LNCAP (cell line): ENCODE measurements at regions not wholly inside any gene's neighbourhood (a gene's known extent, or its start where the extent isn't known, plus 50 kb on each side); places are given as distances from the start of the nearest gene placed in this dataset.

ENCODE experiments used
- CTCF ChIP-seq: fragments of 450-650 bp; IDR thresholded peaks from 2 replicates; pipeline ENCODE4 v1.5.1; 2017; ENCODE audit warnings: mild to moderate bottlenecking

GRCh38 chr10:2772135-2772534 lies 295.2 kb upstream of the PFKP start:
- no peak for TF ChIP-seq CTCF

- TF ChIP-seq CTCF, result no peak
Observed at GRCh38 chr10:2761971-2762370, 305.4 kb upstream of the PFKP start.

GRCh38 chr10:2761311-2761710 lies 306.0 kb upstream of the PFKP start:
- no peak for TF ChIP-seq CTCF

GRCh38 chr10:2760736-2761135 lies 306.6 kb upstream of the PFKP start:
- no peak for TF ChIP-seq CTCF

GRCh38 chr10:2759233-2759632 lies 308.1 kb upstream of the PFKP start:
- TF ChIP-seq CTCF, result no peak

GRCh38 chr10:2754943-2755342 lies 312.4 kb upstream of the PFKP start:
- TF ChIP-seq CTCF, result no peak

GRCh38 chr10:2748287-2748686 lies 319.1 kb upstream of the PFKP start:
- TF ChIP-seq CTCF, result no peak

- no peak for TF ChIP-seq CTCF
Observed at GRCh38 chr10:2746638-2747037, 320.7 kb upstream of the PFKP start.
